HG02763 (cell line): ENCODE measurements at regions not wholly inside any gene's neighbourhood (a gene's known extent, or its start where the extent isn't known, plus 50 kb on each side); places are given as distances from the start of the nearest gene placed in this dataset.
"Not testable (repeated sequence)": the region's sequence is repeated elsewhere in the genome, so short reads cannot be mapped to it uniquely, and the experiment has no call there.

Experiments
- ATAC-seq: cut with Tn5 transposase; IDR thresholded peaks from one replicate; pipeline ENCODE4 v1.9.1; 2021; ENCODE audit warnings: mild to moderate bottlenecking, moderate library complexity; ENCODE audit not compliant: unreplicated experiment

DNA sequence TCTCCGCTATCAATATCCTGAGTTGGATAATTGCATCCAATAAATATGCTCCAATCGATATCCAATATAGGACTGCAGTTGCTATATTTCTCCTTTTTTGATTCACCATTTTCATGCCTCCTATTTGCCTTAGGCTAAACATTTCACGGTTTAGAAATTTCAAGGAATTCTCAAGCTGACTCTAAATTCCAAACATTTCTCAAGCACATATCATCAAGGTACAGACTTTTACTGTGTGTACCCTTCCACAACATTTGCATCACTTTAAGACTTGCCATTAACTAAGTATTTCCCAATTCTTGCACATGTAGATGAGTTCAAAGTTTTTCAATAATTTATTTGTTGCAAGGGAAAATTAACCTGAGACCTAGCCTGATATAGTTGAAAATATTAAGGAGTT, 795.2 kb upstream of the TMPRSS15 start:
- ATAC-seq: no peak

DNA sequence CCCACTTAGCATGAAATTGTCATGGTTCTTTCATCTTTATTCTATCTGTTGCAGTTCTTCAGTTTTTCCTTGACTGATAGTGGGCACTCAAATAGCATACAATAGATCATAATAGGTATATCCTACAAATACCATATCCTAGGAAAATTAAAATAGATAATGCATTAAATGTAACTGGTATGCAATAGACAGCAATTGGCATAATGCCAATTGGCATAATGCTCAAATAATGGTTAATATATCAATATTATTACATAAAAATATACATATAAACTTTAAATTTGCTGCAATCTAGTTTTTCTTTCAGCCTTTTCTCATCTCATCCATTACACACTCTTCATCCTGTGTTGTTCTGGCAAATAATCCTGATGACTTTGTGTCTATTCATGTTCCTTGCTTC, 814.6 kb upstream of the TMPRSS15 start:
- no peak for ATAC-seq

DNA sequence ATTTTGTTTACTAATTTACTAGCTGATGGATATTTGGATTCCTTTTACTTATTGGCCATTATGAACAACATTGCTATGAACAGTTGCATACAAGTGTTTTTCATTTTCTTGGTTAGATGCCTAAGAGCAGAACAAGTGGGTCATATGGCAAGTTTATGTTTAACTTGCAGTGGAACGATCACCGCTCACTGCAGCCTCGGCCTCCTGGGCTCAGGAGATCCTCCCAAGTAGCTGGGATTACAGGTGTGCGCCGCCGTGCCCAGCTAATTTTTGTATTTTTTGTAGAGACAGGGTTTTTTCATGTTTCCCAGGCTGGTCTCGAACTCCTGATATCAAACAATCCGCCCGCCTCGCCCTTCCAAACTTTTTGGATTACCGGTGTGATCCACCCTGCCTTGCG, 820.5 kb upstream of the TMPRSS15 start:
- no peak for ATAC-seq

DNA sequence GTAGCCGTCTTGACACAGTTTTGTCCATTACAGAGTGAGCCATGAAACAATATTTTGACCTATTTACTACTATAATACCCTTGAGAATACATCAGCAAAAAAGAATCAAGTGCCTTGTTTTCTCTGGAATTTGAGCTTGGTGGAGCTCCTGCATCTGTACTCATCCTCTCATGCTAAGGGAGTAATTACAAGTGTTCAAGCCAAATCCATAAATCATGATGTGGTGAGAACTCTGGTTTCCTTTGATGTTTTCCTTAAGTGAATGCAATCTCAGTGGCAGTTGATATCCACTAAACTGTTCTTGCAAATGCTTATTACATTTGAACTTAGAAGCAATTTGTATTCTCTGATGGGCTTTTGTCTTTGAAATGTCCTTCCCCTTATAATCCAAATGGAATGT, 824.6 kb upstream of the TMPRSS15 start:
- ATAC-seq: no peak

DNA sequence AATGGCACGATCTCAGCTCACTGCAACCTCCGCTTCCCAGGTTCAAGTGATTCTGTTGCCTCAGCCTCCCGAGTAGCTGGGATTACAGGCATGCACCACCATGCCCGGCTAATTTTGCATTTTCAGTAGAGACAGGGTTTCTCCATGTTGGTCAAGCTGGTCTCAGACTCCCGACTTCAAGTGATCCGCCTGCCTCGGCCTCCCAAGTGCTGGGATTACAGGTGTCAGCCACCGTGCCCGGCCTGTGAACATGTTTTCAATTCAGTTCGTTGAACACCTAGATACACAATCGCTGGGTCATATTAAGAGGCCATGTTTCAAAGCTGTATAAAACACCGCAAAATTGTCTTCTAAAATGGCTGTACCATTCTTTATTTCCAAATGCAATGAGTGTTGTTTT, 830.3 kb upstream of the TMPRSS15 start:
- not testable (repeated sequence) for ATAC-seq

- ATAC-seq: no peak
These were observed 832.6 kb upstream of the TMPRSS15 start for GRCh38 chr21:19236209-19236608.

GRCh38 chr21:19237608-19238007, 834.0 kb upstream of the TMPRSS15 start:
- ATAC-seq: no peak

- ATAC-seq: no peak
These were observed 836.1 kb upstream of the TMPRSS15 start for GRCh38 chr21:19239696-19240095.

GRCh38 chr21:19244502-19245187, 841.1 kb upstream of the TMPRSS15 start:
- no peak for ATAC-seq

DNA sequence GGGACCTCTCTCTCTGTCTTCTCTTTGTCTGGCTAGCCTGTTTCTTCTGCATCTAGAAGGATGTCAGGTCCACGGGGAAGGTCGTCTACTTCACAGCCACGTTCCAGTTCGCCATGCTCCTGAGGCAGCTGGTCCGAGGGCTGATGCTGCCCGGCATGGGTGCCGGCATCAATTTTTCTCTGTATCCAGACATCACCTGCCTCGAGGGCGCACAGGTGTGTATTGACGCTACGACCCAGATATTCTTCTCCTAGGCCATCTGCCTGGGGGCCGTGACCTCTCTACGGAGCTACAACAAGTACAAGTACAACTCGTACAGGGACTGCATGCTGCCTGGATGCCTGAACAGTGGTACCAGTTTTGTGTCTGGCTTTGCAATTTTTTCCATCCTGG, 841.6 kb upstream of the TMPRSS15 start:
- ATAC-seq: no peak

- no peak for ATAC-seq
These were observed 842.4 kb upstream of the TMPRSS15 start for GRCh38 chr21:19246018-19246417.

- no peak for ATAC-seq
These were observed 853.5 kb upstream of the TMPRSS15 start for GRCh38 chr21:19256934-19257660.

GRCh38 chr21:19261731-19262376, 858.3 kb upstream of the TMPRSS15 start:
- no peak for ATAC-seq

GRCh38 chr21:19266636-19267035, 863.1 kb upstream of the TMPRSS15 start:
- no peak for ATAC-seq

DNA sequence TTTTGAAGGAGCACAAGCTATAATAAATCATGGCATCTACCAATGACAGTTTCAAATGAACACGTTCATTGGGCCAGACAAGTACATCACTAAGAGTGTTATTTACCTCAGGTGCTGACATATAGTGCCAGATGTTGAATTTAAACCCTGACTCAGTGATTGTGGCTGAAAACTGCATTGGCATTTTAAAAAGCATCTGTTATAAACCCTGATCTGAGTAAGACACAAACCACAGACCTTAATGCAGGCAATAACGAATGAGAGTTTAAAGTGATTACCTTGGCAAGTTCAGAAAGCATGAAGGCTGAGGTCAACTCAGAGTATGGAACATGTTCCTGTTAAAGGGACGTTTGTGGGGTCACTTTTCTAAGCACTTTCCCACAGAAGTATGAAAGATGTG, 865.1 kb upstream of the TMPRSS15 start:
- no peak for ATAC-seq

DNA sequence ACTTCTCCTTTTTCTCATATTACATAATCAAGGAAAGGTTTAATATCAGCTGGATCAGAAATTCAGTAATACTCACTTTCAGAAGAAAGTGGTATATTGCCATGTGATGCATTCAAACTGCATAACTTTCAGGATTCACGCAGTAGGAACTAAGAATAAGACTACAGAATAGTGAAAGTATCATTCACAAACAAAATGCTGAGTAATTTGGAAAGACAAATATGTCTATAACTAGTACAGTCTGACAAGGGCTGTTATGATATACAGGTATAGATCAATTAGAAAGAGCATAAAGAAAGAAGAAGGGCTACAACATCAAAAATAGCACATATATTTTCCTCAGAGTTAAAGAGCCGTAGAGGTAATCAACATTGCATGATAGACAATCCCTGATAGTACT, 871.5 kb upstream of the TMPRSS15 start:
- ATAC-seq: no peak

DNA sequence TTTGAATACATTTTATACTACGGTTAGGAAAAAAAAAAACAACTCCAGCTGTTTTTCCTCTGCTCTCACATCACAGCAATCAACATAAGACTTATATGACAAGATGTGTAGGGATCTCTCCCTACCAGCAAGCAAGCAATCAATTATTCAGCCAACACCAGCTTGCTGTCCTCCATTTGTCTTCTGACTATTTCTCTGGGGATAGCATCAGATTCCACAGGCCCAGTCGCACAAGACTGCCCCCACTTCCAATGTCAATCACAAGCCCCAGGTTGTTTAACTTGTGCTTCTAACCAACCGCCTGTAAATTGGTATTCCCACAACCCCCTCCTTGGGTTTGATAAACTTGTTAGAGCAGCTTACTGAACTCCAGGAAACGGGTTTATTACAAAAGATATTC, 873.1 kb upstream of the TMPRSS15 start:
- ATAC-seq: no peak

- no peak for ATAC-seq
These were observed 883.3 kb upstream of the TMPRSS15 start for GRCh38 chr21:19286876-19287275.

DNA sequence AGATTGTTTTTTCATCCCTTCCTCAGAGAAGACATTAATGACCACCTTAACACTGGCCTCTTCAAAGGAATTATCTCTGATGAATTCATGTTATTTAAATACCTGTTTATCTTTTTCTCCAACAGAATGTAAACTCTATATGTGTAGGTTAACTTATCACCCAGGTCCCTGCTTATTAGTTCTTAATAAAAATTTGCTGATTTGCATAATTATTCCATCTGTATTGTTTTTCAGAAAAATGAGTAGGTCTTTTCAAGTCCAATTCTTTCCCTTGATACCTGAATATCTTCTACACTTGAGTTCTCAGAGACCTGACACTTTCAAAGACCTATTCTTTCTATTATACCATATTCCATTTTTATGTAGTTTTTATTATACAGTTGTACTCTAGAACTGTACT, 886.7 kb upstream of the TMPRSS15 start:
- no peak for ATAC-seq

- no peak for ATAC-seq
These were observed 916.7 kb upstream of the TMPRSS15 start for GRCh38 chr21:19320291-19320690.

- no peak for ATAC-seq
These were observed 918.1 kb upstream of the TMPRSS15 start for GRCh38 chr21:19321688-19322087.

- ATAC-seq: no peak
These were observed 918.8 kb upstream of the TMPRSS15 start for GRCh38 chr21:19322360-19322759.
